ENCODE measurements at regions not wholly inside any gene's neighbourhood (a gene's known extent, or its start where the extent isn't known, plus 50 kb on each side); places are given as distances from the start of the nearest gene placed in this dataset.
"Not testable (repeated sequence)": the region's sequence is repeated elsewhere in the genome, so short reads cannot be mapped to it uniquely, and the experiment has no call there.

DNA sequence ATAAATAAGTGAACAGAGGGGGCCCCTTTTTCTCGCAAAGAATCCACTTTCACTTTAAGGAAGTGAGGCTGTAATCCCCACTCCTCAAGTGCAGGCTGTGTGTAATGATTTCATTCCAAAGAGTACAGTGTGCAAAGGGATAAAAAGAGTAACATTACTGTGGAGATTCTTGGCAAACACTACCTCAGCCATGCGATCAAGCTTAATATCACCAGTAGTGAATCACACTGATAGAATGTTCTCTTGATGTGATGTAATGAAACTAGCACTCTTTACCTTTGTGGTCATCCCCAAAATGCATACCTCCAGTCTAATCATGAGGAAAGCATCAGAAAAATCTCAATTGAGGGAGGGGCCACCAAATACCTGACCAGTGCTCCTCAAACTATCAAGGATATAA, 246.1 kb upstream of the CHORDC1 start:
- Histone ChIP-seq H3K4me3 (no peak overlapping the region), H3K4me1 (no peaks in the 10 kb centered on the region), H3K9ac (ENCODE audit: low read depth in 2 of 2, low read length in 2 of 2) (no peak overlapping the region), H3K9me3 (no peaks in the 10 kb centered on the region), H3K27ac (no peak overlapping the region), H3K27me3 (no peaks in the 10 kb centered on the region), H3K36me3 (no peaks in the 10 kb centered on the region)
- no peak for DNase-seq
- TF ChIP-seq, protein P1, sequence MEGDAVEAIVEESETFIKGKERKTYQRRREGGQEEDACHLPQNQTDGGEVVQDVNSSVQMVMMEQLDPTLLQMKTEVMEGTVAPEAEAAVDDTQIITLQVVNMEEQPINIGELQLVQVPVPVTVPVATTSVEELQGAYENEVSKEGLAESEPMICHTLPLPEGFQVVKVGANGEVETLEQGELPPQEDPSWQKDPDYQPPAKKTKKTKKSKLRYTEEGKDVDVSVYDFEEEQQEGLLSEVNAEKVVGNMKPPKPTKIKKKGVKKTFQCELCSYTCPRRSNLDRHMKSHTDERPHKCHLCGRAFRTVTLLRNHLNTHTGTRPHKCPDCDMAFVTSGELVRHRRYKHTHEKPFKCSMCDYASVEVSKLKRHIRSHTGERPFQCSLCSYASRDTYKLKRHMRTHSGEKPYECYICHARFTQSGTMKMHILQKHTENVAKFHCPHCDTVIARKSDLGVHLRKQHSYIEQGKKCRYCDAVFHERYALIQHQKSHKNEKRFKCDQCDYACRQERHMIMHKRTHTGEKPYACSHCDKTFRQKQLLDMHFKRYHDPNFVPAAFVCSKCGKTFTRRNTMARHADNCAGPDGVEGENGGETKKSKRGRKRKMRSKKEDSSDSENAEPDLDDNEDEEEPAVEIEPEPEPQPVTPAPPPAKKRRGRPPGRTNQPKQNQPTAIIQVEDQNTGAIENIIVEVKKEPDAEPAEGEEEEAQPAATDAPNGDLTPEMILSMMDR (IDR thresholded peaks at IDR 0.05), result no peak
- intact Hi-C loops (cut with DNase I), result no loop called here

DNA sequence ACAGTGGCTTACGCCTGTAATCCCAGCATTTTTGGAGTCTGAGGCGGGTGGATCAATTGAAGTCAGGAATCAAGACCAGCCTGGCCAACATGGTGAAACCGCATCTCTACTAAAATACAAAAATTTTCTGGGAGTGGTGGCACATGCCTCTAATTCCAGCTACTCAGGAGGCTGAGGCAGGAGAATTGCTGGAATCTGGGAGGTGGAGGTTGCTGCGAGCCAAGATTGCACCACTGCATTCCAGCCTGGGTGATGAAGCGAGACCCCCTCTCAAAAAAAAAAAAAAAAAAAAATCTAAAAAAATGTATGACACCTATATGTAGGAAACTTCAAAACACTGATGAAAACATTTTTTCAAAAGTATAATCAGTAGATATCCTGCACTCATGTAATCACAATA, 242.7 kb upstream of the CHORDC1 start:
- Histone ChIP-seq H3K9me3 (no peaks in the 10 kb centered on the region), H3K4me3 (no peak overlapping the region), H3K27ac (no peak overlapping the region), H3K9ac (ENCODE audit: low read depth in 2 of 2, low read length in 2 of 2) (no peak overlapping the region), H3K36me3 (no peaks in the 10 kb centered on the region), H3K27me3 (no peaks in the 10 kb centered on the region), H3K4me1 (no peaks in the 10 kb centered on the region)
- no peak for DNase-seq
- intact Hi-C loops (cut with DNase I), result no loop called here
- TF ChIP-seq, protein P1 (IDR thresholded peaks at IDR 0.05), result no peak

DNA sequence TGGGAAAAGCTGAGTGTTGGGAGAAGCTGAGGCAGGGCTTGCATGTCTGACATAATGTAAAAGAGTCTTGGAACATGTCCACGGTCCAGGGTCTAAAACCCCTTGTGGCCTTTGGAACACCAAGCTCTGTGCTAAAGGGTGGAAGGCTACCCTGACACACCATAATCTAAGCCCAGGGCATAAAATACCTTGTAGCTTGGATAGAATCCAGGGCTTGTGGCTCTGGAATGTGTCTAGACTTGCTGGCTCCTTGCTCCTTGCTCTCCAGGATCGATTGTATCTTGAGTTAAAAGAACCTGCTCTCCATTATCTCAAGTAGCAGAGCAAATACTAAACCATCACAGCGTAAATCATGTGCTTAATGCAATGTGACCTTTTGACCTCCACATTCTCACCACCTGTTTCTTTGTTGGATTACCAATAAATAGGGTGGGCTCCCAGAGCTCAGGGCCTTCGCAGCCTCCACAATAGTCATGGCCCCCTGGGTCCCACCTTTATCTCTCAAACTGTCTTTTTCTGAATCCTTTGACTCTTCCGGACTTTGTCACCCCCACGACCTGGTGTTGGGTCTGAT, 232.6 kb upstream of the CHORDC1 start:
- intact Hi-C loops (cut with DNase I); H3K27me3 ChIP-seq; H3K9me3 ChIP-seq; H3K9ac ChIP-seq (ENCODE audit: low read depth in 2 of 2, low read length in 2 of 2); H3K4me1 ChIP-seq; H3K27ac ChIP-seq; H3K4me3 ChIP-seq; H3K36me3 ChIP-seq; DNase-seq: not testable (repeated sequence)

DNA sequence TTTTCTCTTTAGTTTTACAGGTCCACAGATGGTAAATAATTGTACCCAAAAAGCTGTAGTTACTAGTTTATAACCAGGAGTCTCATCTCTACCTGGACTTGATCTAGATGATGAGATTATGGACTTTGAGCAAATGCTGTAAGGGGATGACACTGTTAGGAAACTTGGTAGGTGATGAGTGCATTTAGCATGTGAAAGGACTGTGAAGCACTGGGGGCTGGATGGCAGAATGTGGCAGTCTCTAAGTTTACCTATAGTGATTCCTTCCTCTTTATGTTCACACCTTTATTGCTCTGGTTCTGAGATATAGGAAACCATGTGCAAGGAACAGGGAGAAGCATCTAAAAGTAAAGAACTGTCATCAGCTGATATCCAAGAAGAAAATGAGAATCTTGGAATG, 230.7 kb upstream of the CHORDC1 start:
- Histone ChIP-seq H3K27me3 (no peaks in the 10 kb centered on the region), H3K27ac (no peak overlapping the region), H3K9ac (ENCODE audit: low read depth in 2 of 2, low read length in 2 of 2) (no peak overlapping the region), H3K9me3 (no peaks in the 10 kb centered on the region), H3K36me3 (no peaks in the 10 kb centered on the region), H3K4me3 (no peak overlapping the region), H3K4me1 (no peaks in the 10 kb centered on the region)
- intact Hi-C loops (cut with DNase I), result no loop called here
- no peak for DNase-seq
- TF ChIP-seq, protein P1 (IDR thresholded peaks at IDR 0.05), result no peak

DNA sequence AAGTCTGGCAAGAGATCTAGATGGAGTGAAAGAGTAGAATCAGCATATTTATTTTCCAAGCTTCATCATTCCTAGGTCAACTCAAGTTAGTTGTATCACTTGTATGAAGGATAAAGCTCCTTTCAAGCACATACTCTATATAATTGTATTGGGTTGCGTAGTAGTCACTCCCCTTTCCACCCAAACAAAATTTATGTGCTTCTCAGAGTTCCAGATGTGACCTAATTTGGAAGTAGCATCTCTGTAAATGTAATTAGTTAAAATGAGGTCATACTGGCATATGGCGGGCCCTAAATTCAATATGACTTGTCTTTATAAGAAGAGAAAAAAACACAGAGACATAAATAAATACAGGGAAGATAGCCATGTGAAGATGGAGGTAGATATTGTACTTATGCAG, 226.8 kb upstream of the CHORDC1 start:
- Histone ChIP-seq H3K27ac (no peak overlapping the region), H3K27me3 (no peaks in the 10 kb centered on the region), H3K36me3 (no peaks in the 10 kb centered on the region), H3K9me3 (no peaks in the 10 kb centered on the region), H3K4me3 (no peak overlapping the region), H3K9ac (ENCODE audit: low read depth in 2 of 2, low read length in 2 of 2) (no peak overlapping the region), H3K4me1 (no peaks in the 10 kb centered on the region)
- DNase-seq, result no peak
- intact Hi-C loops (cut with DNase I), result no loop called here
- TF ChIP-seq, protein P1 (IDR thresholded peaks at IDR 0.05), result no peak

DNA sequence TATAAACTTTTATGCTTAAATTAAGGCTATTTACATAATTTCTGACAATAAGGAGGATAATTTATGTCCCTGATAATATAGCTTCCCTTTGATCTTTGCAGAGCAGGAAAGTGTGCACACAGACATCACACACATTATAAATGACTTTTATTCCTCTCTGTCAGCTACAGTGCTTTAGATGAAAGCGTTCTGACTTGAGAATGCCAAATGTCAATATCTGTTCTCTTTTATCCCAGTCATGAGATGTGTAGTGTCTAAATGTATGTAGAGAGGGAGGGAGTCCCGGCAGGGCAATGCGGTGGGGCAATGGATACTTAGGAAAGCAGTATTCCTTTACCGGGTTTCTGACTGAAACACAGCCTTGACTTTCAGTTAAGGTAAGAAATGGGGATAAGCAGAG, 225.4 kb upstream of the CHORDC1 start:
- H3K27ac ChIP-seq, result no peak overlapping the region

More for the DNA sequence above, 225.4 kb upstream of the CHORDC1 start:
- H3K4me3 ChIP-seq, result no peak overlapping the region
- H3K27me3 ChIP-seq, result no peaks in the 10 kb centered on the region
- no peaks in the 10 kb centered on the region for H3K4me1 ChIP-seq
- no peaks in the 10 kb centered on the region for H3K9me3 ChIP-seq
- no peak overlapping the region for H3K9ac ChIP-seq (ENCODE audit: low read depth in 2 of 2, low read length in 2 of 2)
- TF ChIP-seq, protein P1 (IDR thresholded peaks at IDR 0.05), result no peak
- no peak for DNase-seq
- H3K36me3 ChIP-seq, result no peaks in the 10 kb centered on the region
- intact Hi-C loops (cut with DNase I), result no loop called here
